ENCODE measurements at regions not wholly inside any gene's neighbourhood (a gene's known extent, or its start where the extent isn't known, plus 50 kb on each side); places are given as distances from the start of the nearest gene placed in this dataset.

DNA sequence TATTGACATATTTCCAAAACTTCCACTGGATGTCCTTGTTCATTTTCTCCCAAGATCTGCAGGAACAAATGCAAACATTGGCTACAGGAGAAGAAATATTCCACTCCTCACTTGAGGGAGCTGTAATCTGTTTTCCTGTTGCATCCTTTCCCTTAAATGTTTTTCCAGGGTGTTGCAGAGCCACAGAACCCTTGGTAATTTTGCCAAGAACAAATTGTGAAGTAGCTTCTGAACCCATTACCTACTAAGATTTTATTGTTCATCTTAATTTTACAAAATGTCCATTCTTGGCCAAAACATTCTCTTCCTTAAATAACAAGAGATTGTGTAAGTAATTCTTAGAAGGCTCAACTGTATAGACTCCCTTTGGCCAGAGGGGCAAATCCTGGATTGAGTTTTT is 177.0 kb downstream of the GNAT3 start:
- no peak for TF ChIP-seq POLR2A (IDR thresholded peaks at IDR 0.05; ENCODE audit: low read length)
- TF ChIP-seq GATA1 (IDR thresholded peaks at IDR 0.05; ENCODE audit: low read depth, low read length): no peak

Measured in erythroblast (primary cell).